Fibroblast of skin of scalp (primary cell): ENCODE measurements at regions not wholly inside any gene's neighbourhood (a gene's known extent, or its start where the extent isn't known, plus 50 kb on each side); places are given as distances from the start of the nearest gene placed in this dataset.
"Not testable (repeated sequence)": the region's sequence is repeated elsewhere in the genome, so short reads cannot be mapped to it uniquely, and the experiment has no call there.

Experiments
- DNase-seq: peaks from one replicate; pipeline ENCODE4 v3.0.0-alpha.2; 2013

DNA sequence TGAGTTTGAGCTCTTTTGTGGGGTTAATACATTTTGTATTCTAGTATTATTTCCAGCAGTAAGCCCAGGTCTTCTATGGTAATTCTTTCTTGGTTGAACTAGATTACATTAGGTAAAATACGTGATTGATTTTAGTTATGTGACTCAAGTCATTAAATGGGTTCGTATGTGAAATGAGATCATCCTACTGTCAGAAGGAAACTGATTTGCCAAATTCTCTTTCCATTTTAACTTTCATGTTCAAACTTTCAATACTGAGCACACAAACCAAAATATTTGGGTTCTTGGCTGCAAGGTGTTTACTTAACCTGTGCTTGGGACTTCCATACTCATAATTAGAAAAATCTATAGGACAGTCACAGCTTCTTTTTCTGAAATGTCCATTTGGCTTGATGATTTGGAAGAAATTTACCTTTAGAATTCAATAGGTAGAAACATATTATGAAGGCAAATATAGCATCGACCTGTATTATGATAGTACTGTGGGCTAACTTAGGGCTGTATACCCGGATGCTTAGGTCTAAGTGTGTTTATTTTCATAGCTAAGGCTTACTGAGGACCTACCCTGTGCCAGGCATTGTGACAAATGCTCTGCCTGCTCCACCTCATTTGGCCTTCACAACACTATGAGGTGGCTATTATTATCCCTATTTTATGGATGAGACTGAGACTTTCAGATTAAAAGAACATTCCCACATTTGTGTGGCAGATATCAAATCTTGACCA lies 631.8 kb upstream of the GRM7 start:
- DNase-seq: no peak

DNA sequence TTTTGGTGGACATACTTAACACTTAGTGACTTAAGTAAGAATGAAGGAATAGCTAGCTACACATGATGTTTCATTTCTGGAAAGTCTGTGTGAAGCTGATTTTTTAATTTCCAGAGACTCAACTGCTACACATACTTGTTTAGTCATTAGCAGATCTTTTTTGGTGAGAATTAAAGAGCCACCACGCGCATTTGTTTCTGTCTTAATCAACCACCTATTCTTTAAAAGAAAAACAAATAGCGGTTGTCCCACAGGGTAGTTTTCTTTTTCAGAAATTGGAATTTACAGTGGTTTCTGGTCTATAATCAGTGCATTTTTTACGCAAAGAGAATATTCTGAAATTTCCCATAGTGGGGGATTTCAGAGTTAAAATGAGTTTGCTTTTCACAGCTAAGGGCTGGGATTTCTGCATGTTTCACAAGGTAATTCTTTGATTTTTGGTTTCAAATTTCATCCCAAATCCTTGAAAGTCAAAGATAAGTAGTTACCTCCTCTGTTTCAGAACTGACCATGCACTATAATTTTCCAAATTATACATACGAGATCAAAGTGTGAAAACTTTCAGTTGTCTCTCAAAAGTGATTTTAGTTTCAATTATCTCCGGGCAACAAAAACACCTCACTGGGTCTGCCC lies 631.0 kb upstream of the GRM7 start:
- DNase-seq: no peak

DNA sequence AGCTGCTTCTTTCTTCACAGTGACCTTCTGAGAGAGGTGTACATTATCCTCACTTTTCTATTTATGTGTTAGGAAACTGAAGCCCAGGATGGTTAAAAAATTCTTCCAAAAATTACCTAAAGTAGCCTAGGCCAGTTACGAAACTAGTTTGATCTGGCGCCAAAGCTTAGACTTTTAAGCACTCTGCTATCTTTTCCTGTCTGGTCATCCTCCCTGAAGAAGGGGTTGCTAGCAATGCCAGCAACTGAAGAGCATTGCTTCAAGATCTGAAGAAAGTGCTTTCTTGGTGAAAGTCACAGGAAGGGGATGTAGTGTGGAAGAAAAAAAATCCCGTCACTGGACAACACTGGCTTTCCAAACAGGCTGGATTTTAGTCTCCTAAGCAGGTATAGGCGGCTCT lies 618.8 kb upstream of the GRM7 start:
- DNase-seq: no peak

DNA sequence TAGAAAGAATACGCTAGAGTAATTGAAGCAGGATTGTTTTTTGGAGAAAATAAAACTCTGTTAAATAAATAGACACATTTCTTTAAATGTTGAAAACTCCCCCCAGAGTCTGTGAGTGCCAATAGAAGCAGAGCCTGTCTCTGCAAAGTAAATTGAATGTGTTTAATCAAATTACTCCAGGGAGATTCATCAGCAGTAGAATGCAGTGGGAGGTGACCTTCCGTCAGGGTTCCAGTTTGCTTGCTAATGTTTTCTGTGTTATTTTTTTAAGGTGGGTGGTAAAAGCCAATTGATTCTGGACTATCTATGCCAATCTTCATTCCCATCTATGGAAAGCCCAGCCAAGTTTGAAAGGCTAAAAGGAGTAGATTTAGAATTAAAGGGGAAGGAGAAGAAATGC lies 612.4 kb upstream of the GRM7 start:
- no peak for DNase-seq

DNA sequence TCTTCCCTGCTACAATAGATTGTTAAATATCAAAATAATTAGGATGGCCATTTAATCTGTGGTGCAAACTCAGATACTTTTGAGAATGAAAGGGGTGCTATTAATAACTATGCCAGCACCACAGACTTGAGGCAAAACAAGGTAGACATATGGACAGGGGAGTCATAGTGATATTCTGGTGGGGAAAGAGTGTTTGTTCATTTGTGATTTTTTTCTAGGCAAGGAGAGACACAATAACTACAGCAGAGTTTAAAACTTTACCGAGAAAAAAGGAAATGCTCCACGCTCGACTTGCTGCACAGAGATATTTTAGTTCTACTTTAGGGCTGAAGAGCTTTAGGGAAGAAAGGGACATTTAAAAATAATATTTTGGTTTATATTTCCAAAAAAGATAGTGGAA lies 611.2 kb upstream of the GRM7 start:
- no peak for DNase-seq

DNA sequence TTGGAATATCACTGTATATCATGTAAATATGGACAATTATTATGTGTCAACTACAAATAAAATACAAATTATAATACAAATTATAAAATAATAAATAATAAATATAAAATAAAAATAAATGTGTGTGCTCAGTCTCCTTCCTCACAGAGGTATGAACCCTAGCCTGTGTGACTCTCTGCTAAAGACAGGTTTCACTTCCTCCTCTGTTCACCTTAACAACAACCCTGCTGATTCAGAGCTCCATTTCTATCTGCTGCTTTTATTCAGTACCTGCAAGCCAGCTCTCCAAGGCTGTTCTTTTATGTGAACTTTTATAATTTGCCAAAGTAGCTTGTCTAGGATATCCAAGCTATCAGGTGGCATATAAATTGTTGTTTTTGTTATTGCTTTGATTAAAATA lies 610.7 kb upstream of the GRM7 start:
- DNase-seq: no peak

DNA sequence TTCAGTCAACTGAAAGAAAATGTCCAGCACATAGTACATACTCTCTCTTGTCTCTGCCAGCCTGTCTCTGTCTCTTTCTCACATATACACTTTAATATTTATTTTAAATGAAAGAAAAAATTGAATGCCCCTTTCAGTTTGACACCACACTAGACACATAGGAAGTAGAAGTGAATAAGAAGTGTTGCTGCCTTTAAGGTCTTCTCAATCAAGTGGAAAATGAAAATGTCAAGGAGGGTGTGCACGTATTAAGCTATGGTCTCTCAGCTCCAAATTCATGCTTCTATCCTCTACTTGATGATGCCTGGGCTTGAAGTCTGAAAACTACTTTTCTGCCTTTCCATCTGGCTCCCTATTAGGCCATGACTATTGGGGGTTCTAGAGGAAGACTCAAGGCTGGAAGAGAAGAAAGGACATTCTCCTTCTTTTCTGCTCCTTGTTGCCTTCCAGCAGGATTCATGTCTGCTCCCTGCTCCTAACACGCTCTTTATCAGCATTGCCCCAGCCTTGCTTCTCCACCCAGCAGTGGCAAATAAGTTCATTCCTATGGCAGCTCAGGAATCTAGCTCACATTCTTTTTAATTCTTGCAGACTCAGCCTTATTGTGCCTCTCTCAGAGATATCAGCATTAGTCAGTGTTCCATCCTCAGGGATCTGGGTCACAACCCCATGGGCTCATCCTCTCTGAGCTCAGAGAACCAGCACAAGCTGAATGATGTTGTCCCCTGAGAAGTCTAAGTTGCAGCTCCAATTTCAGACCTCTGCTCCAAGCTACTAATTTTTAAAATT lies 609.1 kb upstream of the GRM7 start:
- DNase-seq: no peak

DNA sequence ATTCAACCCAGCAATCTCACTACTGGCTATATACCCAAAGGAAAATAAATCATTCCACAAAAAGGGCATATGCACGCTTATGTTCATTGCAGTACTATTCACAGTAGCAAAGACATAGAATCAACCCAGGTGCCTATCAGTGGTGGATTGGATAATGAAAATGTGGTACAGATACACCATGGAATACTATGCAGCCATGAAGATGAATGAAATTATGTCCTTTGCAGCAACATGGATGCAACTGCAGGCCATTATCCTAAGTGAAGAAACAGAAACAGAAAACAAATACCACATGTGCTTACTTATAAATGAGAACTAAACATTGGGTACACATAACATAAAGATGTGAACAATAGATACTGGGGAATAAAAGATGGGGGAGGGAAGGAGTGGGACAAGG lies 606.4 kb upstream of the GRM7 start:
- no peak for DNase-seq

DNA sequence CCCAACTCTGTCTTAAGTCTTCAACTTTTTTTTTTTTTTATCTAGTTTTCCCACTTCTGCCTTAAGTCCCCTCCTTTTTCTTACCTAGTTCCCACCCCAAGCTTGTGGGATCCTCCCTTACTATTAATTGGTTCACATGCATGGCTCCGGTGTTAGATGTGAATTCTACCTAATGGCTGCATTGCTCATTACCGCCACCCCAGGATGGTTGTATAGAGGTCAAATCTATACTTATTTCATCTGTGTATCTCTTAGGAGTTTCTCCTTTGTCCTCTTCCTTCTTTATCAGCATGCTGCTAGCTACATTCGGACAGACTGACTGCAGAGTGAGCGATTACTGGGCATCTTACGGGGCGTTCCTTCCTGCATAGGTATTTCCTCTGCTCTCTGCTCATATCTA lies 605.7 kb upstream of the GRM7 start:
- no peak for DNase-seq

DNA sequence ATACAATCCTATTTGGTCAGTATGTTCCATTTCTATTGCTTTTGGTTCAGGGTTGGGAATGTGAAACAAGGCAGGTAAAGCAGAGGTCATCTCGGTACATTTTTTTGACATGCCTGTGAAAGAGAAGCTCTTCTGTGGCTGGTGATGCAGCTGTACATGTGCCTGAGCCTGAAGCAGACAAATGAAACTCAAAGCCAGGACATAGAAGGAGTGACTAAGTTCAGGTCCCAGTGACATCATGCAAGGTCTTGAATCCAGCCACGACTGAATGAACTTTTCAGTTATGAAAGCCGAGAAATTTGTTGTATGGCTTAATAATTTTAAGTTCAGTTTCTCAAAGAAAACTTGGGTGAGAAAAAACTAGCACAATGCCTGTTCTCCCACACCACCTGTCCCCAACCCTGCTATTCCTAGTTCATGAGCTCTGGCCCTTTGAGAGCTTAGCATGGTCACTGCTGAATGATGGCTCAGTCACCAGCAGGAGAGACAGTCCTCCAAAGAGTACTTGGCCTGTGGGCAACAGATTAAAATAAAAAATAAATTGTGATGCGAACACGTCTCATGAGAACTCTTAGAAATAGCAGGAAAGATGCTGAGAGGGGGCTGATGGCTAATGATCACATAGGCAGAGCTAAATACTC lies 600.2 kb upstream of the GRM7 start:
- no peak for DNase-seq

DNA sequence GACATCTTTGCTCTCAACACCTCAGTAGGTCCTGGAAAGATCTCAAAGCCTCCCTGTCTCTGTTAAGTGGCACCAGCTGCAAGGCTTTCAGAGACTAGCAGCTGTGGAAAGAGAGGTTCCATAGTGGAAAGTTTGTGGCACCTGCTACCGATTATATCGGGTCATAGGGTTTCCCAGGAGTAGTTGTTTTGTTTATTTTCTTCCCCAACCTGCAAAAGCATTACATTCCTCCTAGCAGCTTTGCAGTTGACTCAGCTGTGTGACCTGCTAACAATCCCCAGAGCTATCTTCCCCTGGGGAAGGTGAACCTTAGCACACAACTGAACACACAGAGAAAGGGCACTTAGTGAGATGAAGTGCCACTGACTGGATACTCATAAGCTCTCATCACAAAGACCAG lies 598.9 kb upstream of the GRM7 start:
- DNase-seq: no peak

DNA sequence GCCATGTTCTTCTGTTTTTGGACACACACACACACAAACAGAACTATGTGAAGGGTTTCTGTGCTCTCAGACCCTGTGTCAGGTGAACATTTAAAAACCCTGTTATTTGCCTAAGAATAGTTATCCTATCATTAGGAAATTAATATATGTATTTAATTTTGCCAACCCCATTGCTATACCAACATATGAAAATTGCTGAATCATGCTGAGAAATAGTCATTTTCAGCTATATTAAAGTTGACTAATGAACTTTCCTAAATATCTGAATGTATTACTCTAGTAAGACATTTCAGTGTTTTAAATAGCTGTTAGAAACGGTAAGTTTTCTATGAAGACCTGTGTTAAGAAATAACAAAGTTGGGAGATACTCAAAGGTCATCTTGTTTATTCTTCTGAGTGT lies 596.9 kb upstream of the GRM7 start:
- DNase-seq: no peak

DNA sequence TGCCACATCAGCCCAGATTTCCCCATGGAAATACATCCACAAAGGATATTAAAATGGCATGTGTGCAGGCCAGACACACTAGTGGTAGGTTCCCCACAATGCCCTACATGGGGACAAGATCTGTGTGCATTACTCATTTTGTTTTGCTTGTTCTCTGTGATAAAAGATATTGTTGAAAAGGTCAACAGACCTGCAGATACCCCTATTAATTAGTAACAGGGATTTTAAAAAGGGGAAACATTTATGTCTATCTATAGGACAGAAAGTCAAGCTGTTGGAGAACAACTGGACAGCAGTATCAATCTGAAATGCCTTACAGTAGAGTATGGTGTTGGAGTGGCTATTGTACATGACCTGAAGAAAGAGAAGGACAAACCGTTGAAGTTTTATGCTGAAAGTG lies 596.0 kb upstream of the GRM7 start:
- no peak for DNase-seq

DNA sequence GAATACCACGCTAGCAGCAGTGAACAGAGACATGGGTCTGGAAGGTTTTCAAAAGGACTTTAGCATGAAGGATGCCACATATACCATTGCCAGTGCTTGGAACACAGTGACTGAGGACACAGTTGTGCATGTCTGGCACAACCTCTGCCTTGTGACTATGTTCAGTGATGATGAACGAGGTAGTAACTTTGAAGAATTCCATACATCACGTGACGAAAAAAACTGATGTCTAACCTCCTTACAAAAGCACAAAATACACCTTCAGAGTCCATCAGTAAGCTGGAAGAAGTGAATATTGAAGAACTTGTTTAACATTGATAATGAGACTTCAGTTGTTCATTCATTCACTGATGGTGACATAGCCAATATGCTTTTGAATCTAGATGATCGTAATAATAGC lies 594.8 kb upstream of the GRM7 start:
- no peak for DNase-seq

DNA sequence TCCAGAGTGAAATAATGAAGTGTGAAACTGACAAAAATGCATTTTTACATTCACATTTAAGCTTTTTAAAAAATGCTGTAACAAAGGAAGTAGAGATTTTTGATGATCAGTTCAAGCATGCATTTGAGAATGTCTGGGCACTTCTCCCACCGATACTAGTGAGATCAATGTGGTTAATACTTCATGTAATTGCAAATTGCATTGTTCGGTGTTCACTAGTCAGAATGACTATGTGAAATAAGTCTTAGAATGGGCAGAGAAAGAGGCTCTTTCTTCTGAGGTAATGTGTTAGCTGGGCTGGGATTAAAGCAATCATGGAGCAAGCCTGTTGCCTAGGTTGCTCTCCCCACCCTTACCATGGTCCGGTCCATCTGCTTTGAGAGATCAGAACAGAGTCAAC lies 587.0 kb upstream of the GRM7 start:
- no peak for DNase-seq

DNA sequence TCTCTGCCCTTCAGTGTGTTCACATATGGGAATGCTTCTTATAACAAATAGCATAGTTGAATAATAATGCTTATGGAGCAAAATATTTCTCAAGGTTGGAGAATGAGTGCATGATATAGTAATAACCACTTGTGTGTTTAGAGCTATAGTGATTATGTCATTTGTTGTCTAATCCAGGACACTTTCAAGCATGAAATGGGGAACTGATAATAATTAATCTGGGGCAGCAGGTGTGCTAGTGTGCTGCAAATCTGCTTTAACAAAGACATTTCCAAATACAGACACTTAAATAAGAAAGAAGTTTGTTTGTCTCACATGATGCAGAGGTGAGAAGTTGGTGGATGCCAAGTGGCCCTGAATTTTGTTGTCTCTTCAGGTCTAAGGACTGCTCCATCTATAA lies 579.3 kb upstream of the GRM7 start:
- DNase-seq: no peak

DNA sequence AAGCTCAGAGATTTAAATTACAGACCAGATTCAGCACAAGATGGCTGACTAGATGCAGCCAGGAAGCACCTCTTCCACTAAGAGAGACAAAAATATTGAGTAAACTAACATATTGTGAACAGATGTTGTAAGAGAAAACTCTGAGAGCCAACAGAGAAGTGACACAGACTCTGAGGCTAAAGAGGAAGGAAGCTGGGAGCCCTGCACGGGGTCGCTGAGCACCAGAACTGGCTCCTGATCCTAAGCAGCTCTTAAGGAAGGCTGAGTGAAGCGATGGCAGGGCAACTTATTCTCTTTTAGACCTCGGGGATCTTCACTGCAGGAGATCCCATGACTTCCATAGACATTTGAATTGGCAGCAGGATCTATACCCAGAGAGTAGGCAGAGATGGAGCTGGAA lies 578.0 kb upstream of the GRM7 start:
- DNase-seq: no peak

DNA sequence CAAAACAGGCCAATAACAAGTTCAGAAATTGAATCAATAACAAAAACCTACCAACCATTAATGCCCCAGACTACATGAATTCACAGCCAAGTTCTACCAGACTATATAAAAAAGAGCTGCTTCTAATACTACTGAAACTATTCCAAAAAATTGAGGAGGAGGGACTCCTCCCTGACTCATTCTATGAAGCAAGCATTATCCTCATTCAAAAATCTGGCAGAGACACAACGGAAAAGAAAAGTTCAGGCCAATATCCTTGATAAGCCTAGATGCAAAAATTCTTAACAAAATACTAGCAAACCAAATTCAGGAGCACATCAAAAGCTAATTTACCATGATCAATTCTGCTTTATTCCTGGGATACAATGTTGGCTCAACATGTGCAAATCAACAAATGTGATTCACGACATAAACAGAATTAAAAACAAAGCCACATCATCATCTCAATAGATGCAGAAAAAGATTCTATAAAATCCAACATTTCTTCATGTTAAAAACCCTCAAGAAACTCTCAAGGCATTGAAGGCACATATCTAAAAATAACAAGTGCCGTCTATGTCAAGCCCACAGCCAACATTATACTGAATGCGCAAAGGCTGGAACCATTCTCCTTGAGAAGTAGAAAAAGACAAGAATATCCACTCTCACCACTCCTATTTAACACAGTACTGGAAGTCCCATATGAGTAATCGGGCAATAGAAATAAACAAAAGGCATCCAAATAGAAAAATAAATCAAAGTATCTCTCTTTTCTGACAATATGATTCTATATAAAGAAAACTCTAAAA lies 573.6 kb upstream of the GRM7 start:
- no peak for DNase-seq

DNA sequence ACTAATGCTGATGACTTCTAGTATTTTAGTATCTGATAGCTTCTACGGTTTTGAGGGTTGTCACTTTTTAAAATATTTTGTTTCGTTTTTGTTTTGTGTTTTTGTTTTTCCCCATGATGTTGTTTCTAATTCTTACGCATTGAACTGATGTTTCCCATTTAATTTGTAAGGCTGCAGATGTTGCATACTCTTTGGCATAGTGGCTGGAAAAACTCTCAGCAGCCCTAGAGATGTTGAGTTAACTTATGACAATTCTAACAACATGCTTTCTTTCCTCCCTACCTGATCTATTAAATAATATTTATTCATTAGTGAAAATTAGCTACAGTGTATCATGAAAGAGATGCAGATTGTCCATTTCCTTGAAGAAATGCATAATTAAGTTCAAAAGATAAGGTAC lies 559.3 kb upstream of the GRM7 start:
- no peak for DNase-seq

DNA sequence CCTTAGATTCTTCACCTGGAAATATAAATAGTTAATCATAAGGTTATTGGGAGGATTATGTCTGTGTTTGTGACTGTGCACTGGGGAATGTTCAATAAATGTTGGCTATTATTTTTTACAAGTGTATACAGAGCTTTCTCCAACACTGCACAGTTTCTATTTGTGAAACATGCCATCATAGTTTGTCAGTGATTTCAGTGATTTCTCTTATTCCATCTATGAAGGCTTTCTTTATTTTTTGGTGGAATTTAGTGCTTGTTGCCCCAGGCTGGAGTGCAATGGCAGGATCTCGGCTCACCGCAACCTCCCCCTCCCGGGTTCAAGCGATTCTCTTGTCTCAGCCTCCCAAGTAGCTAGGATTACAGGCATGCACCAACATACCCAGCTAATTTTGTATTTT lies 545.0 kb upstream of the GRM7 start:
- DNase-seq: no peak

DNA sequence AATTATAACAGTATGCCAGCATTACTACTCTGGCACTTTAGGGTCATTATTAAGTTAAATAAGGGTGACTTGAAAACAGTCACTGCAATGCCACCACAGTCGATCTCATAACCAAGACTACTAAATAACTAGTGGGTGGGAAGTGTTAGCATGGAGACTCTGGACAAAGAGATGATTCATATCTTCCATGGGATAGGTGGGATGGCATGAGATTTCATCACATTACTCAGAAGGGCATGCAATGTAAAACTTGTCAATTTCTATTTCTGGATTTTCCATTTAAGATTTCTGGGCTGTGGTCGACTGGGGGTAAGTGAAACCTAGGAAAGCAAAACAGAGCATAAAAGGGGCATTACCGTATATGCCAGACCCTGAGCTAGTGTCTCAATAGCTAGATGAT lies 538.9 kb upstream of the GRM7 start:
- no peak for DNase-seq

DNA sequence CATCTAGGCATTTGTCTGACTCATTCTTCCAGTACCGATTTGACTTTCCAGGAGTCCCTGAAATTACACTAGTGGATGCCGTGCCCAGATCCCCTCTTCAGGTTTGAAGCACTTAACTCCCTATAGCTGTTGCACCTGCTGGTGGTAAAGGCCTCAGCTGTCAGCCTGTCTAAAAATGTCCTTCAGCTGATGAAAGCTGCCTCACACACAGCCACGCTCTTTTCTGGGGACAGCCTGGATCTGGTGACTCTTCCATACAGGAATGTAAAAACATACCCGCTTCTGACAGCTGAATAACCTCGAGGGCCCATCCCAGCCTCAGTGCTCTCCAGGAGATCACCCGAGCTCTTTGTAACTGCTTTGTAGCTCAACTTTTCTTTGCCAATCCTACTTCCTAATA lies 534.1 kb upstream of the GRM7 start:
- no peak for DNase-seq

DNA sequence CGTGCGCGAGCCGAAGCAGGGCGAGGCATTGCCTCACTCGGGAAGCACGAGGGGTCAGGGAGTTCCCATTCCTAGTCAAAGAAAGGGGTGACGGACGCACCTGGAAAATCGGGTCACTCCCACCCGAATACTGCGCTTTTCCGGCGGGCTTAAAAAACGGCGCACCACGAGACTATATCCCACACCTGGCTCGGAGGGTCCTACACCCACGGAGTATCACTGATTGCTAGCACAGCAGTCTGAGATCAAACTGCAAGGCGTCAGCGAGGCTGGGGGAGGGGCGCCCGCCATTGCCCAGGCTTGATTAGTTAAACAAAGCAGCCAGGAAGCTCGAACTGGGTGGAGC lies 520.0 kb upstream of the GRM7 start:
- DNase-seq: not testable (repeated sequence)
